ENCODE measurements at regions not wholly inside any gene's neighbourhood (a gene's known extent, or its start where the extent isn't known, plus 50 kb on each side); places are given as distances from the start of the nearest gene placed in this dataset.

GRCh38 chr10:107450056-107450455 is 285.6 kb upstream of the SORCS1 start:
- TF ChIP-seq, protein P1, sequence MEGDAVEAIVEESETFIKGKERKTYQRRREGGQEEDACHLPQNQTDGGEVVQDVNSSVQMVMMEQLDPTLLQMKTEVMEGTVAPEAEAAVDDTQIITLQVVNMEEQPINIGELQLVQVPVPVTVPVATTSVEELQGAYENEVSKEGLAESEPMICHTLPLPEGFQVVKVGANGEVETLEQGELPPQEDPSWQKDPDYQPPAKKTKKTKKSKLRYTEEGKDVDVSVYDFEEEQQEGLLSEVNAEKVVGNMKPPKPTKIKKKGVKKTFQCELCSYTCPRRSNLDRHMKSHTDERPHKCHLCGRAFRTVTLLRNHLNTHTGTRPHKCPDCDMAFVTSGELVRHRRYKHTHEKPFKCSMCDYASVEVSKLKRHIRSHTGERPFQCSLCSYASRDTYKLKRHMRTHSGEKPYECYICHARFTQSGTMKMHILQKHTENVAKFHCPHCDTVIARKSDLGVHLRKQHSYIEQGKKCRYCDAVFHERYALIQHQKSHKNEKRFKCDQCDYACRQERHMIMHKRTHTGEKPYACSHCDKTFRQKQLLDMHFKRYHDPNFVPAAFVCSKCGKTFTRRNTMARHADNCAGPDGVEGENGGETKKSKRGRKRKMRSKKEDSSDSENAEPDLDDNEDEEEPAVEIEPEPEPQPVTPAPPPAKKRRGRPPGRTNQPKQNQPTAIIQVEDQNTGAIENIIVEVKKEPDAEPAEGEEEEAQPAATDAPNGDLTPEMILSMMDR (conservative IDR thresholded peaks at IDR 0.05; ENCODE audit: low read length) = no peak
- TF ChIP-seq EZH2phosphoT487 (IDR thresholded peaks at IDR 0.05; ENCODE audit: borderline replicate concordance, low read depth, low read length) = no peak

All from OCI-LY7 (cell line).